ENCODE measurements at regions not wholly inside any gene's neighbourhood (a gene's known extent, or its start where the extent isn't known, plus 50 kb on each side); places are given as distances from the start of the nearest gene placed in this dataset.

DNA sequence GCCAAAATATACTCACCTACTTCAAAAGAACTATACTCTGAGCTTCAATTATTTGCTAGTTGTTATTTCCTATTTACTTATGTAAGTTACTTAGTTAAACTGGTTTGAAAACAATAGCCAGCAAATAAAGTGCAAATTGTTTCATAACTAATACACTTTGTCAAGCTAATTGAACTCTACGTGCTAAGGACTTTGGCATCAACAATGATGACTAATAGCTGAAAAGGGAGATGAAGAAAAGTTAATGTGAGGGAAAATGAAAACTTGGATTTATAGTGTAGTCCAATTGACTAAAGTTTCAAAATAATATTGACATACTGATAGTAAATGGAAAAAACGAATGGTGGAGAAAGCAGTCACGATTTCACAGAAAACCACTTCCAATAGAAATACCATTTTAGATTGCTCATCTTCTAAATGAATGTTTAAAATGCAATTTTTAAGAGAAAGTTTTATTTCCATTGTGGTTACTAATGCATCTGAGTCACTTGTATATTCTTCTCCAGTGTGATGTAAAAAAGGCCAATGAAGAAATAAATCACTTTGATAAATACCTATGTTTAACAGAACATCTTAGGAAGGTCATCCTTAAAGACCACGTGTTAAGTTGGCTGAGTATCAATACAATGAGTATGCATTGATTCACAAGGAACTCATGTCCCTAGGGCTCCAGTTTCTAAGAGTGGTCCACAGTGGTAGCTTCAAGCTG lies 455.2 kb downstream of the LTN1 start:
- H3K4me1 ChIP-seq: no peaks in the 10 kb centered on the region
- no peak overlapping the region for H3K4me3 ChIP-seq
- H3K36me3 ChIP-seq: no peaks in the 10 kb centered on the region
- ATAC-seq (ENCODE audit: low FRiP score in 2 of 2) (no peak), DNase-seq (no peak)
- 80 to 82% methylated on average over 4 of the region's 4 CpGs for WGBS, 2 donors
- no peaks in the 10 kb centered on the region for H3K27me3 ChIP-seq
- H3K27ac ChIP-seq: no peak overlapping the region
- H3K9me3 ChIP-seq: no peaks in the 10 kb centered on the region
- TF ChIP-seq POLR2AphosphoS5 (IDR thresholded peaks at IDR 0.05): no peak
- no peak for TF ChIP-seq POLR2A (IDR thresholded peaks at IDR 0.05)
- TF ChIP-seq EP300 (IDR thresholded peaks at IDR 0.05): no peak
- TF ChIP-seq, protein P1, sequence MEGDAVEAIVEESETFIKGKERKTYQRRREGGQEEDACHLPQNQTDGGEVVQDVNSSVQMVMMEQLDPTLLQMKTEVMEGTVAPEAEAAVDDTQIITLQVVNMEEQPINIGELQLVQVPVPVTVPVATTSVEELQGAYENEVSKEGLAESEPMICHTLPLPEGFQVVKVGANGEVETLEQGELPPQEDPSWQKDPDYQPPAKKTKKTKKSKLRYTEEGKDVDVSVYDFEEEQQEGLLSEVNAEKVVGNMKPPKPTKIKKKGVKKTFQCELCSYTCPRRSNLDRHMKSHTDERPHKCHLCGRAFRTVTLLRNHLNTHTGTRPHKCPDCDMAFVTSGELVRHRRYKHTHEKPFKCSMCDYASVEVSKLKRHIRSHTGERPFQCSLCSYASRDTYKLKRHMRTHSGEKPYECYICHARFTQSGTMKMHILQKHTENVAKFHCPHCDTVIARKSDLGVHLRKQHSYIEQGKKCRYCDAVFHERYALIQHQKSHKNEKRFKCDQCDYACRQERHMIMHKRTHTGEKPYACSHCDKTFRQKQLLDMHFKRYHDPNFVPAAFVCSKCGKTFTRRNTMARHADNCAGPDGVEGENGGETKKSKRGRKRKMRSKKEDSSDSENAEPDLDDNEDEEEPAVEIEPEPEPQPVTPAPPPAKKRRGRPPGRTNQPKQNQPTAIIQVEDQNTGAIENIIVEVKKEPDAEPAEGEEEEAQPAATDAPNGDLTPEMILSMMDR (IDR thresholded peaks at IDR 0.05): no peak

- no peaks in the 10 kb centered on the region for H3K9me3 ChIP-seq
- no peak for DNase-seq
These were observed 460.2 kb downstream of the LTN1 start for GRCh38 chr21:28532446-28532845.

DNA sequence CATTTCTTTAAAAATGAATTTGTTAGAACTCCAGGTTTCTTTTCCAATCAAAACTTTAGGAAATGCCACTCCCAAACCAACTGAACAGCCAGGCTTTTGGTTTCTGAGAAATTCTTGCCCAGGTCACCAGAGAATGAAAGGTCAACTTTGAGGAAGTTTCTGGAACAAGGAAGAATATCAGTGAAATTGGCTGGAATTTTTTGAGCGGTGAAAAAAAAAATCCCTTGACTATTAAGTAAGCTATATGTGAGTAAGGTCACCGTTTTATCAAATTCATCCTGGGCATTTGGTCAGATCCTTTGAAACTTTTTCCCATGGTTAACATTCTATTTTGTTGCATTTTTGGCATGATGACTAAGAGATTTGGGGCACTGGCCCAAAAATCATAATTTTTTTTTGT lies 469.3 kb downstream of the LTN1 start:
- no peak for ATAC-seq (ENCODE audit: low FRiP score in 2 of 2)
- H3K27ac ChIP-seq: no peak overlapping the region
- 49 to 70% methylated on average over 2 of the region's 2 CpGs for WGBS, 2 donors
- no peak overlapping the region for H3K4me3 ChIP-seq
- peaks cover 0 to 17% (median 6%) of the 10 kb centered on the region in 4 donors for H3K4me1 ChIP-seq
- H3K27me3 ChIP-seq: no peaks in the 10 kb centered on the region
- no peak for DNase-seq
- no peaks in the 10 kb centered on the region for H3K36me3 ChIP-seq
- H3K9me3 ChIP-seq: no peaks in the 10 kb centered on the region
- TF ChIP-seq EP300 (IDR thresholded peaks at IDR 0.05) (no peak), POLR2AphosphoS5 (IDR thresholded peaks at IDR 0.05) (no peak), POLR2A (IDR thresholded peaks at IDR 0.05) (no peak)
- TF ChIP-seq, protein P1 (IDR thresholded peaks at IDR 0.05): no peak

More at GRCh38 chr21:28532446-28532845, 460.2 kb downstream of the LTN1 start:
- no peaks in the 10 kb centered on the region for H3K4me1 ChIP-seq
- H3K27ac ChIP-seq: no peak overlapping the region
- no peak overlapping the region for H3K4me3 ChIP-seq
- no peak for ATAC-seq (ENCODE audit: low FRiP score in 2 of 2)
- H3K36me3 ChIP-seq: no peaks in the 10 kb centered on the region
- TF ChIP-seq POLR2A (IDR thresholded peaks at IDR 0.05): no peak
- TF ChIP-seq EP300 (IDR thresholded peaks at IDR 0.05): no peak
- no peak for TF ChIP-seq POLR2AphosphoS5 (IDR thresholded peaks at IDR 0.05)
- TF ChIP-seq, protein P1 (IDR thresholded peaks at IDR 0.05): no peak
- no peaks in the 10 kb centered on the region for H3K27me3 ChIP-seq

DNA sequence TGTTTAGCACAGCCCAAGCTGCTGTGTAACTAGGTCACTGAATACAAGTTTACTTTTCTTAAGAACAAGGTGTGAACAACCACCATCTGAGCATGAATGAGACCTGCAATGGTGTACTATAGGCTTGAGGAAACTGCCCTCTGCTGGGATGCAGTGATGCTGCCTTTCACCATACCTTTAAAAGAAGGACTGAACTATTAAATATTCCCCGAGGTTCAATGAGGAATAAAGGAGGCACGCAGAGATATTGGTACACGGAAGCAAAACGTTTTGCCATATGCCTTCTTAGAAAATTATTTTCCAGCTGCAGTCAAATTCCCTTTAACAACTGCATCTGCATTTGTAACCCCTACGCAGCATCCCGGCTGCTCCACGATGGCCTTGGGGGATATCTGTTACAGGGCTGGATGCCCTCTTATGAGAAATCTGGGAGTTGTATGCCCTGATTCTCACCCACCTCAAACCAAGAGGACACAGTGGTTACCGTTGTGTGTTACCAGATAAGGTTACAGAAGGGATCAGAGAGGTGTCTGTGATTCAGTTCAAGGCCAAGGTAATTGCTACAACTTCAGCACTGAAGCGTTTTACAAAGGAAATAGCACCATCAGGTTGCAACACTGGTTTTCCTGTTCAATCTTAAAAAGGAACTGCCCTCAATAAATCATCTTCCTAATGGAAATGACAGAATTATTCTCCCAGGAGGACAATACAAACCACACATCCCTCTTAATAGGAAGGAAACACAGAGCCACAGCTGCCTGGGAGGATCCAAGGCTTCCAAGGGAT lies 470.5 kb downstream of the LTN1 start:
- no peaks in the 10 kb centered on the region for H3K27me3 ChIP-seq
- no peak for DNase-seq
- peaks cover 0 to 17% (median 6%) of the 10 kb centered on the region in 4 donors for H3K4me1 ChIP-seq
- H3K36me3 ChIP-seq: no peaks in the 10 kb centered on the region
- peak; percentile 30 to 41 for ATAC-seq (ENCODE audit: low FRiP score in 2 of 2)
- H3K4me3 ChIP-seq: no peak overlapping the region
- 28 to 42% methylated on average over 9 of the region's 9 CpGs for WGBS, 2 donors
- no peak overlapping the region for H3K27ac ChIP-seq
- no peaks in the 10 kb centered on the region for H3K9me3 ChIP-seq
- TF ChIP-seq EP300 (IDR thresholded peaks at IDR 0.05): no peak
- TF ChIP-seq, protein P1 (IDR thresholded peaks at IDR 0.05): peak in 2 of 6 experiments; percentile 16 to 21
